Subcutaneous abdominal adipose tissue (tissue), 5 donors: ENCODE measurements at regions not wholly inside any gene's neighbourhood (a gene's known extent, or its start where the extent isn't known, plus 50 kb on each side); places are given as distances from the start of the nearest gene placed in this dataset.

Experiments
- H3K27ac ChIP-seq: one replicate; pipeline ENCODE4 v1.7.0; 2013; ENCODE audit warnings: low read depth, mild to moderate bottlenecking, inconsistent platforms, low read length, moderate library complexity
- H3K27me3 ChIP-seq, 5 donors: one replicate each; pipeline ENCODE4 v1.7.0; 2013; ENCODE audit warnings: low read length in 5 of 5, inconsistent platforms in 1 of 5; ENCODE audit not compliant: control insufficient read depth in 5 of 5, insufficient read depth in 4 of 5
- H3K36me3 ChIP-seq, 5 donors: one replicate each; pipeline ENCODE4 v1.7.0; 2013; ENCODE audit warnings: low read length in 5 of 5; ENCODE audit not compliant: control insufficient read depth in 5 of 5, insufficient read depth in 5 of 5
- H3K4me1 ChIP-seq, 5 donors: one replicate each; pipeline ENCODE4 v1.7.0; 2013; ENCODE audit warnings: low read length in 5 of 5, mild to moderate bottlenecking in 3 of 5, moderate library complexity in 1 of 5; ENCODE audit not compliant: control insufficient read depth in 5 of 5, insufficient read depth in 5 of 5
- H3K4me3 ChIP-seq, 5 donors: one replicate each; pipeline ENCODE4 v1.7.0; 2013; ENCODE audit warnings: low read length in 5 of 5, low read depth in 1 of 5
- H3K9ac ChIP-seq, 5 donors: one replicate each; pipeline ENCODE4 v1.7.0; 2013; ENCODE audit warnings: low read length in 5 of 5, mild to moderate bottlenecking in 4 of 5, moderate library complexity in 3 of 5
- H3K9me3 ChIP-seq, 5 donors: one replicate each; pipeline ENCODE4 v1.7.0; 2013; ENCODE audit warnings: low read length in 5 of 5; ENCODE audit not compliant: control insufficient read depth in 5 of 5
- donor health status: healthy.
- donor health status: healthy.
- donor health status: healthy.
- donor health status: healthy.
- donor health status: healthy.

DNA sequence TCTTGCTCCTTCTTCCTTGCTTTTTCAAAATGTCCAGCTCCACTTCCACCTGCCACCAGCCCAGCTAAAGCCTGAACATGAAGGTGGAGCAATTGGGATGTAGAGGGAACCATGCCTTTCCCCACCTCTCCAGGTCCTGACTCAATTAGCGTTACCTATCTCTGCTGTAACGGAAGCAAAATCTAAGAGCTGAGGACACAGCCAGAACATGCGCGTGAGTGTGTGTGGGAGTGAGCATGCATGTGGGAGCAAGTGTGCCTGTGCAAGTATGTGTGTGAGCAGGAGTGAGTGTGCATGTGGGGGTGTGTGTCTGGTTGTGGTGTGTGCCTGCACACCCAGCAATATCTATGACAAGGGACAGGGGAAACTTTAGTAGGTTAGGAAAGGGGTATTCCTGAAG is 364.5 kb downstream of the MID1IP1 start:
- H3K36me3 ChIP-seq: no peaks in the 10 kb centered on the region
- H3K27me3 ChIP-seq: peaks cover 0 to 61% (median 31%) of the 10 kb centered on the region in 5 donors
- peaks cover 0 to 2% (median 0%) of the 10 kb centered on the region in 5 donors for H3K9me3 ChIP-seq
- no peak overlapping the region for H3K9ac ChIP-seq
- H3K4me3 ChIP-seq: no peak overlapping the region
- H3K4me1 ChIP-seq: peaks cover 0 to 10% (median 0%) of the 10 kb centered on the region in 5 donors
- H3K27ac ChIP-seq: no peak overlapping the region

DNA sequence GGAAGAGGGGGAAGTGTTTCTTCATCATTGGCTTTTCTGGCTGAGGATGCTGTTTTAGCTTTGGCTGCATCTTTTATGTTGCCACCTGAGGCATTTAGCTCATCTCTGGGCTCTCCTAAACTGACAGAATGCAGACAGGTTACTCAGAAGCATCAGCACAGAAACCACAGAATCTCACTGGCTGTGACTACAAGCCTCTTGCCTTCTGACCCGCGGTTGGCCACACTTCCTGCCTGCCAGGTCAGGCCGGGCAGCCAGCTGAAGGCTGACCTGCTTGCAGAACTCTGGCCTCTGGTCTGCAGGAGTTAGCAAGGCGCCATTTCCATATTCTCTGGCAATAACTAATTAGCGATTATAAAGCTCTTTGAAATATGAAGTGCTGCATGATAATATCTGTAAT is 366.5 kb downstream of the MID1IP1 start:
- peaks cover 0 to 2% (median 0%) of the 10 kb centered on the region in 5 donors for H3K4me1 ChIP-seq
- H3K36me3 ChIP-seq: no peaks in the 10 kb centered on the region
- H3K4me3 ChIP-seq: no peak overlapping the region
- peaks cover 0 to 9% (median 5%) of the 10 kb centered on the region in 5 donors for H3K9me3 ChIP-seq
- H3K27ac ChIP-seq: no peak overlapping the region
- H3K27me3 ChIP-seq: peaks cover 0 to 57% (median 24%) of the 10 kb centered on the region in 5 donors
- H3K9ac ChIP-seq: no peak overlapping the region

DNA sequence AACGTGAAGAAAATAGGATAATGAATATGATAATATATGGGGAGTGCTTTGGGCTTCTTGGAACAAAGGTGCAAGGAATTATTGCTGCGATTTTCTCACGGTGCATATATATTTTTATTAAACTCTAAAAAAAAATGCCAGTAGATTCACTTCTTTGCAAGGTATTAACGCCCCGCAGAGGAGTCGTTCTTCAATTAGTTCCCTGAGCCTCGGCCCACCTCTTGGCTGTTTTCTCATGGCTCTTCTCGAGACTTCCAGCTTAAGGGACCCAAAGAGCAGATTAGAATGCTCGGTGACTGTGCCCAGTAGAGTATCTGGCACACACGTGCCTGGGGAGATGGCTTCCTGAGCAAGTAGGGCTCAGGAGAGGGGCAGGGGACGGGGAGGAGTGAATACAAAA is 367.4 kb downstream of the MID1IP1 start:
- no peak overlapping the region for H3K9ac ChIP-seq
- H3K27me3 ChIP-seq: peaks cover 0 to 51% (median 20%) of the 10 kb centered on the region in 5 donors
- H3K36me3 ChIP-seq: no peaks in the 10 kb centered on the region
- no peaks in the 10 kb centered on the region for H3K4me1 ChIP-seq
- no peak overlapping the region for H3K4me3 ChIP-seq
- H3K9me3 ChIP-seq: peaks cover 0 to 9% (median 5%) of the 10 kb centered on the region in 5 donors
- H3K27ac ChIP-seq: no peak overlapping the region

DNA sequence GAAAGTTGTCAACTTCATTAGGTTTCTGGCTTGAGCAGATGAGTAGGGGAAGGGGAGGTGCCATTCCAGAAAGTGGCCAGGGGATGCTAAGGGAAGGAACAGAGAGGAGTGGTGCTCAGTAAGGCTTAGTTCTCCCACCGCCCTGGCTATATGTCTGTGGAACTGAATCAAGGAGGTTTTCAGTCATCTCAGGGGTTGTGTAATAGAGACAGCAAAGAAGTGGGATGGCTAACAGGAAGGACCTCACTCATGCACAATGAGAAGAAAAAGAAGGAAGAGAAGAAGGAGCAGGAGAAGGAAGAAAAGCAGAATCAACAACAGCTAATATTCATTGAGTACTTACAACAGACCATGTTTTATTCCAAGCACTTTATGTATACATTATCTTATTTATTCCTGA is 368.7 kb downstream of the MID1IP1 start:
- Histone ChIP-seq H3K27me3 (peaks cover 0 to 51% (median 21%) of the 10 kb centered on the region in 5 donors), H3K9me3 (peaks cover 0 to 9% (median 5%) of the 10 kb centered on the region in 5 donors), H3K4me3 (no peak overlapping the region), H3K9ac (no peak overlapping the region), H3K27ac (no peak overlapping the region), H3K4me1 (peaks cover 0 to 4% (median 0%) of the 10 kb centered on the region in 5 donors), H3K36me3 (no peaks in the 10 kb centered on the region)

DNA sequence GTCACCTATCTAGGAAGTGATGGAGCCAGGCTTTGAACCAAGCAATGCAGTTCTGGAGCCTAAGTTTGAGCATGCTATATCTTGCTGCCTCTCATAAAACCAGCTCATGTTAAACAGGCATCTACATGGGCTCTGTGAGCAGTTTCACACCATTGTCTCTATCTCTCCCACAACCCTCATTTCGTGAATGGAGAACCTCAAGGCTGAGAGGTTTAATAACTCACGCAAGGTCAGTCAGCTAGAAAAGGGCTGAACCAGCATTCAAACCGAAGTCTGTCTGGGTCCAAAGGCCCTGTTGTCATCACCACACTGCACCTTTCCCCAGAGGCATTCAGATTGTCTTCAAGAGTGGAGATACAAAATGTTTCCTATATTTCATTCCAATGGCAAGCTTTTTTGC is 369.2 kb downstream of the MID1IP1 start:
- Histone ChIP-seq H3K9me3 (peaks cover 0 to 9% (median 5%) of the 10 kb centered on the region in 5 donors), H3K4me3 (no peak overlapping the region), H3K36me3 (no peaks in the 10 kb centered on the region), H3K4me1 (peaks cover 0 to 9% (median under 1%) of the 10 kb centered on the region in 5 donors), H3K27ac (no peak overlapping the region), H3K27me3 (peaks cover 0 to 51% (median 20%) of the 10 kb centered on the region in 5 donors), H3K9ac (no peak overlapping the region)

DNA sequence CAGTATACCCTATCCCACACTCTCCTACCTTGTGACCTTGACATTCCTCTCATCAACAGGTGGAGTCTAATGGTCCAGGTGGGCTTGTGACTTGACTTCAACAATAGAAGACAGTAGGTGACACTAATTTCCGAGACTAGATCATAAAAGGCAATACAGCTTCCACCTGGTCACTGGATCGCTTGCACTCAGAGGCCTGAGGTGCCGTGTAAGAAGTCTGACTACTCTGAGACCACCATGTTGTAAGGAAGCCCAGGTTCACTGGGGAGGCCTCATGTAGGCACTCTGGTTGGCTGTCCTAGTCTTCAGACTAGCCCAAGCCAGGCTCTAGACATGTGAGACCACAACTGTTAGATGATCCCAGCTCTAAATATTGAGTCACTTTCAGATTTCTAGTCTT is 370.4 kb downstream of the MID1IP1 start:
- Histone ChIP-seq H3K4me3 (no peak overlapping the region), H3K36me3 (no peaks in the 10 kb centered on the region), H3K27me3 (peaks cover 0 to 47% (median 16%) of the 10 kb centered on the region in 5 donors), H3K9me3 (peaks cover 0 to 9% (median 5%) of the 10 kb centered on the region in 5 donors), H3K27ac (no peak overlapping the region), H3K9ac (no peak overlapping the region), H3K4me1 (peaks cover 0 to 9% (median 1%) of the 10 kb centered on the region in 5 donors)

DNA sequence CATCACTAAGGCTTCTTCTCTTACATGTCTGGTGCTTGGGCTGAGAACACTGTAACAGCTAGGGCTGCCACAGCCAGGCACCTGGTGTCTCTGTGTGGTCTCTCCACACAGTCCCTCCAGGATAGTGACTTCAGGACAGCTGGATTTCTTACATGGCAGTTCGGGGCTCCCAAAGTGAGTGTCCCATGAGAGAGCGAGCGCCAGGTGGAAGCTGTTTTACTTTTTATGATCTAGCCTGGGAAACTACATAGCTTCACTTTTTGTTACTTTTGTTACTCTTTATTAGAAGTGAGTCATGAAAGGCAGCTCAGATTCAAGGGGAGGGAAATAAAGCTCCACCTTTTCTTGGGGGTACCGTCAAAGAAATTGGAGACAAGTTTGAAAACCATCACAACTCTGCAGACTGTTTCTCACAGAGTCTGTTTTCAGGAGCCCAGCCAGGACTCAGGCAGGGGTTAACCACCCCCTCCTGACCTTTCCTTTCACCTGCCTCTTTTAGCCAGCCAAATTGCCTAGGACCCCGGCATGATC is 373.0 kb downstream of the MID1IP1 start:
- Histone ChIP-seq H3K27me3 (peaks cover 0 to 34% (median 5%) of the 10 kb centered on the region in 5 donors), H3K9ac (no peak overlapping the region), H3K4me3 (peak overlapping the region in 1 of 5 donors; percentile 5), H3K4me1 (peaks cover 0 to 9% (median 1%) of the 10 kb centered on the region in 5 donors), H3K9me3 (peaks cover 5 to 9% (median 6%) of the 10 kb centered on the region in 5 donors), H3K36me3 (no peaks in the 10 kb centered on the region), H3K27ac (no peak overlapping the region)

DNA sequence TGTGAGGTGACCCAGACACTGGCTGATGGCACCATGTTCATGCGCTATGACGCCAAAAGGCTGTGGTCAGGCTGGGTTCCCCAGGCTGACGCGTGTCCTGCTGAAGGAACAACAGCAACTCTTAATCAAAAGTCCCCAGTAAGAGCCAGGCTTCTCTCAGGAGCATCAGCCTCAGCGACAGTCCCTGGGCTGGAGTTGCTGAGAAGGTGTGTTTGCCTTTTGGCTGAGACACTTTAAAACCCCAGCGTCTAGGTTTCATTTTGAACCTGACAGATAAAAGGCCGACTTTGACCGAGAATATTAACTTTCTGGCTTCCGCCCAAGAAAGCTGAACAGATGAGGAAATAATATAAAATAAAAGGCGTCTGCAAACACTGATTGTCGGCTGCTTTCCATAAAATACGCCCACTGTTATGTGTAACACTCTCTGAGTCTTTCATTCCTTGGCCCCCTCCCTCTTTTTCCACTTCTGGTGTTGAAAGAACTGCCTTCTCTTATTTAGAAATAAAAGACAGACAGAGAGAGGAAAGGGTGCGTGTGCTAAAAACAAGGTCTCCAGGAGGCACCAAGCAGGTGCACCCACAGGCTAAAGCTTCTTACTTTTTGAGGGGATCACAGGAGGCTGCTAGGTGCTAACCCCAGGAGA is 373.6 kb downstream of the MID1IP1 start:
- Histone ChIP-seq H3K27ac (no peak overlapping the region), H3K36me3 (no peaks in the 10 kb centered on the region), H3K9ac (no peak overlapping the region), H3K9me3 (peaks cover 5 to 9% (median 6%) of the 10 kb centered on the region in 5 donors), H3K27me3 (peaks cover 0 to 32% (median 5%) of the 10 kb centered on the region in 5 donors), H3K4me1 (peaks cover 0 to 9% (median 1%) of the 10 kb centered on the region in 5 donors), H3K4me3 (peak overlapping the region in 2 of 5 donors; percentile 5 to 36)

DNA sequence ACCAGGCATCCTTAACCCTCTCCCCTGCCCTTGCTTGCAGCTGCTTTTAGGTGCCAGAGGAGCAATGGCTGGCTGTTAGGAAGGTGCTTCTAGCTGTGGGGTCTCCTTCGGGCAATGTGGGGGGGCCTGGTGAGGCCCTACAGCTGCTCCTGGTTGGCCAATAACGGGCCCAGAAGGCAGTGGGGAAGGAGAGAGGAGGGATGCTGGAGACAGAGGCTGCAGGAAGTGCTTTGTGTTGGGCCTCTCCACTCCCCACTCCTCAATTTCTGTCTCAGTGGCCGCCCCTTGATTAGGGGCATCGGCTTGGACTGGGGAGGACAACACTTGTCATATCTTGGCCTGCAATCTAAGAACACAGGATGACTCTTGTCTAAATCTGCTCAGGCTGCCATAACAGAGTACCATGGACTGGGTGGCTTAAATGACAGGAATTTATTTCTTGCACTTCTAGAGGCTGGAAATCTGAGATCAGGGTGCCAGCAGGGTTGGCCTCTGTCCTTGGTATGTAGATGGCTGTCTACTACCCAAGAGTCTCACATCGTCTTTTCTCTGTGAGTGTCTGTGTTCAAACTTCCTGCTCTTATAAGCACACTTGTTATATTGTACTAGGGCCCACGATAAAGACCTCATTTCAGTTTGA is 374.3 kb downstream of the MID1IP1 start:
- Histone ChIP-seq H3K4me1 (peaks cover 0 to 9% (median 1%) of the 10 kb centered on the region in 5 donors), H3K9ac (no peak overlapping the region), H3K27me3 (peaks cover 0 to 26% (median 5%) of the 10 kb centered on the region in 5 donors), H3K36me3 (no peaks in the 10 kb centered on the region), H3K4me3 (no peak overlapping the region), H3K9me3 (peaks cover 5 to 9% (median 6%) of the 10 kb centered on the region in 5 donors), H3K27ac (no peak overlapping the region)

DNA sequence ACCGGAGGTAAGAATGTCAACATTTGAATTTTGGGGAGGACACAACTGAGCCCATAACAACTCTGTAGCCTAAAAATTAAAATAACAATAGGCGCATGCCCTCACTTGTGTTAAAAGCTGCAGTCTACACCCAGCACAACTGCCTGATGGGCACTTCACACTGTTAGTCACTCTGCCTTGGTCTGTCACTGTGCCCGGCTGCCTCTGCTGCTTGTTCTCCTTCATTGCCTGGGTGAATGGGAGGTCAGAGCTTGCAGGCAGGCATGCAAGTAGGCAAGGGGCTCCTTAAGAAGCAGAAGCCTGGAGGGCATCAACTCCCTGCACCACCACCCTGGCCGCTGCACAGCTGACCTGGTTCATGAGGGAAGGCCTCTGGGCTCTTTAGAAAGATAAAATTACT is 374.8 kb downstream of the MID1IP1 start:
- Histone ChIP-seq H3K4me3 (no peak overlapping the region), H3K4me1 (peaks cover 0 to 9% (median 1%) of the 10 kb centered on the region in 5 donors), H3K9me3 (peaks cover 5 to 9% (median 6%) of the 10 kb centered on the region in 5 donors)

More for the DNA sequence above, 374.8 kb downstream of the MID1IP1 start:
- Histone ChIP-seq H3K27ac (no peak overlapping the region), H3K27me3 (peaks cover 0 to 22% (median 5%) of the 10 kb centered on the region in 5 donors), H3K9ac (no peak overlapping the region), H3K36me3 (no peaks in the 10 kb centered on the region)
